GM12891 (cell line): ENCODE measurements at regions not wholly inside any gene's neighbourhood (a gene's known extent, or its start where the extent isn't known, plus 50 kb on each side); places are given as distances from the start of the nearest gene placed in this dataset.

Source experiments
- DNase-seq: peaks from one replicate; pipeline ENCODE4 v3.0.0; 2011; ENCODE audit warnings: low spot score; ENCODE audit not compliant: insufficient read length
- FAIRE-seq: peaks from 2 replicates; lab custom pipeline; 2011; peaks lifted over from hg19 to GRCh38; lab: Jason Lieb, UNC
- PAX5 ChIP-seq: IDR thresholded peaks from 2 replicates; pipeline ENCODE4 v1.6.1; 2011; ENCODE audit warnings: low read length, moderate library complexity, mild to moderate bottlenecking; ENCODE audit not compliant: insufficient read depth, severe bottlenecking
- POLR2A ChIP-seq: IDR thresholded peaks from 2 replicates; pipeline ENCODE4 v1.6.1; 2011; ENCODE audit warnings: low read depth, low read length, control low read depth
- POLR2AphosphoS5 ChIP-seq: IDR thresholded peaks from 2 replicates; pipeline ENCODE4 v1.6.1; 2011; ENCODE audit warnings: low read depth, low read length, control low read depth
- POU2F2 ChIP-seq: IDR thresholded peaks from 2 replicates; pipeline ENCODE4 v1.6.1; 2011; ENCODE audit warnings: low read depth, mild to moderate bottlenecking, control low read depth, low read length, moderate library complexity
- SPI1 ChIP-seq: IDR thresholded peaks from 2 replicates; pipeline ENCODE4 v1.6.1; 2011; ENCODE audit warnings: low read depth, low read length, control low read depth
- TAF1 ChIP-seq: IDR thresholded peaks from 2 replicates; pipeline ENCODE4 v1.6.1; 2011; ENCODE audit warnings: low read depth, low read length, control low read depth

DNA sequence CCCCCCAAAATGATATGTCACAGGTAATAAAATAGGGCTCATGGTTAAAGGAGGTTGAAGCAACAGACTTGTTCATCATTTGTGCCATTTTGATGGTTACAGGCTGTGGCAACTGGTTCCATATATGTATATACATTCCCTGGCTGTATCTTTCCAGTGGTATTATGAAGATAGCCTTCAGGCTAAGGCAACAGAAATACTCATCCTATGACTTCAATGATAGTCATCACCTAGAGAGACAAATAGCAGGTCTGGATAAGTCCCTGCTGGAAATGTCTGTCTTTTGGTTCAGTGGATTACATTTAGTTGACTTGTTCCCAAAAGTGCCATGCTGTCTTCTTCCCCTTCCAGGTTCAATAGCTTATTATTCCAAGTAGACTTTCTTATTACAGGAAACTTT, 997.4 kb downstream of the FLRT2 start:
- FAIRE-seq: no peak
- no peak for DNase-seq
- no peak for TF ChIP-seq PAX5
- TF ChIP-seq POLR2A: no peak
- TF ChIP-seq SPI1: no peak
- TF ChIP-seq POU2F2: no peak
- TF ChIP-seq POLR2AphosphoS5: no peak
- no peak for TF ChIP-seq TAF1

DNA sequence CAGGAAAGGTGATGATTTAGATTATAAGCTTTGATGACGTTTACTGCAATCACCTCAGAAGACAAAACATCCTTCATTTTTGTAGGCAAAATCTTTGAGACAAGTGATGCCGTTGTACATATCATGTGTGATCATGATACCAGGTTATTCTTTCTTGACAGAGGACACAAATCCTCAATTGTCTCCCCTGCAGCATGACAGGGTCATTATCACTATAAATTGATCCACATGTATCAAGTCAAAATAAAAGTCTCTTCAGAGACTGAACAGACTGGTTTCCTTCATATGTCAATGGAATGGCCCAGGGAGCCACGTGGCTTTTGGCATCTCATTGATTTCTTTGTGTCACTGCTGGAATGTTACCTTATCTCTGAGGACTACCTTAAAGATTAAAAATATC, 995.7 kb downstream of the FLRT2 start:
- no peak for FAIRE-seq
- TF ChIP-seq PAX5: no peak
- no peak for TF ChIP-seq TAF1
- no peak for TF ChIP-seq SPI1
- no peak for TF ChIP-seq POLR2A
- TF ChIP-seq POU2F2: no peak
- no peak for TF ChIP-seq POLR2AphosphoS5
- no peak for DNase-seq

DNA sequence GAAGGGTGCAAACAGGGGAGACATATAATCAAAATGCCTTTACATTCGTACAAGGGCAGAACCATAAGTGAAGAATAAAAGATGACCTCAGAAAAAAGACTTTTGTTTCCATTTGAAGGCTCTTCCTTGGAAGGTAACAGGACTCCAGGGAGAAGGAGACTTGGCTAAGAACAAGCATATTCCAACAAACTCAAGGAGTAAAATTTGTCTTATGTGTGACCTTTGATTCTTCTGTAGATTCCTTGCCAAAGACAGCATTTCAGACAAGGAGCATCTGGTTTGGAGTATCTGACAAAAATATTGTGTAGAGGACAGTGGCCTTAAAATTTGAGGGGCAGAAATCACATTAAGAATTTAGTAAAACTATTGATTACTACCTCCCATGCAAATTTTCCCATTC, 991.9 kb downstream of the FLRT2 start:
- DNase-seq (no peak), FAIRE-seq (no peak)
- TF ChIP-seq SPI1: no peak
- no peak for TF ChIP-seq POLR2AphosphoS5
- TF ChIP-seq POU2F2: no peak
- TF ChIP-seq TAF1: no peak
- no peak for TF ChIP-seq PAX5
- TF ChIP-seq POLR2A: no peak

DNA sequence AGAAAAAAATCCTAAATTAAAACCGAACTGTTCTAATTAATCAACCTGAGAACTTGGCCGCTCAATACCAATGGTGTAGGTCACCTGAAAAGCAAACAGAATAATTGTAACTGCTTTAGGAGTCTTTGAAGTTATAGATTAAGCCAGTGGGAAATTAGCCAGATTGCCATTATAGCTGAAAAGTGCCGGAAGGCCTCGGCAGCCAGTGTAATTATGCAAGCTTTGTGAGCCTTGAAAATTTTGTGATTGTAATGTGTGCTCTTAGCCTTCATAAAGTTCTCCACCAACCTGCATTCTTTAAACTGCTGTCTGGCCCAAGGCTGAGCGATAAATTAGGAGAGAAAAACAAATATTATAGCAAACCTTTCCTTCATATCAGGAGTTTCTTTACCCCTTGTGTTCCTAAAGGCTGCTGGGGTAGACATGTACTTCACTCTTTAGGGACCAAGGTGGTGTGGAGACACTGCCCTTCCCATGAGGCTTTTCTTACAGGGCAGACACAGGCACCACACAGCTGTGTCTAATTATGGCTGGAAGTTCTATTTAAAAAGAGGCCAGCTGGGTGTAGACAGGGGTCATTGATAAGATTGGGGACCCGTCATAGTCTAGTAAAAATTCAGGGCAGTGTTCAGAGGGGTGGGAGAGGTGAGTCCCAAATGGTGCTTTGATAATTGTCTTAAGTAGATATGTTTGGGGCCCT, 991.2 kb downstream of the FLRT2 start:
- no peak for FAIRE-seq
- no peak for DNase-seq
- no peak for TF ChIP-seq PAX5
- no peak for TF ChIP-seq POLR2AphosphoS5
- no peak for TF ChIP-seq POU2F2
- TF ChIP-seq POLR2A: no peak
- no peak for TF ChIP-seq TAF1
- no peak for TF ChIP-seq SPI1

DNA sequence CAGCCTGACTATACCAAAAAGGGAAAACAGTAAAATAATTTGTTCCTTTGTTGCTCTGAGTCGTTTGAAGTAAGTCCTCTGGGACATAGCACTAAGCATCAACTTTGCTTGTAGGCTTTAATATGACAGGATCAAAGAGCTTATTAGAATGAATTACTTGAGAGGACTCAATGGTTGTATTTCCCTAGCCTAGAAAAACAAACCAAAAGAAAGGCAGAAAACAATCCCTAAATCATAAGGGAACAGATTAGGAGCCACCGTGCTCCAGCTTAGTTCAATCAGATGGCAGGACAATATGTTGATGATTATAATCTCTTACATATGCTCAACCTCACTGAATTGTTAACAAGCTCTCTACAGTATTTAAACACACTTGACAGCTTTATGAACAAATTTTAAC, 988.4 kb downstream of the FLRT2 start:
- DNase-seq (no peak), FAIRE-seq (no peak)
- no peak for TF ChIP-seq POLR2AphosphoS5
- TF ChIP-seq TAF1: no peak
- TF ChIP-seq SPI1: no peak
- no peak for TF ChIP-seq PAX5
- TF ChIP-seq POLR2A: no peak
- TF ChIP-seq POU2F2: no peak

DNA sequence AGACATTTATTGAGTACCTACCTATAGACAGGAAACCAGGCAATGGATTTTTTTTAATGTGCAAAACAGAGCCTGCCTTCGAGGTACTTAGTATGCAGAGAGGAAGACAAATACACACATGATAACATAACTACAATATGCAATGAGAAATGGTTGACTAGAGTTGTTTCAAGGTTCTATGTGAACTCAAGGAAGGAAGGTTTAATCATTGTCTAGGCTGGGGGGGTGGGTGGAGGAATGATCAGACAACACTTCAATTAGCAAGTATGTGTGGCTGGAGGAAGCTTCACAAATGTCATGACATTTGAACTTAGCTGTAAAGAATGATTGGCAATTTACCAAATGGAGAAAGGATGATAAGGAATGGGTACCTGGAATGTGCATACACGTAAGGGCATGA, 985.3 kb downstream of the FLRT2 start:
- DNase-seq: no peak
- FAIRE-seq: no peak
- TF ChIP-seq POLR2AphosphoS5: no peak
- TF ChIP-seq TAF1: no peak
- TF ChIP-seq PAX5: no peak
- TF ChIP-seq POLR2A: no peak
- no peak for TF ChIP-seq SPI1
- no peak for TF ChIP-seq POU2F2

DNA sequence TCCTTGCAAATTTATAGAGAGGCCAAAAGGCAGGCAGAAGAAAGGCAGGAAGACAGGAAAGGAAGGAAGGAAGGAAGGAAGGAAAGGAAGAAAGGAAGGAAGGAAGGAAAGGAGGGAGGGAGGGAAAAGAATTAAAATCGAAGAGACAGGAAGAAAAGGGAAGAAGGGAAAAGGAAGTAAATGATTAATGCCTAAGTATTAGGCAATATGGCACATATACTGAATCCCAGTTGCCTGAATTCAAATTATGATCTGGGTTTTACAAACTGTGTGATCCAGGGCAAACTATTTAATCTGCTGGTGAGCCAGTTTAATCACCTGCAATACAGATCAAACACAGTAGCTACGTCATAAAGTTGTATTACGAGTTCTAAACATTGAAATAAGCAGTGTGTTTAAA, 983.6 kb downstream of the FLRT2 start:
- FAIRE-seq (no peak), DNase-seq (no peak)
- TF ChIP-seq TAF1 (no peak), POU2F2 (no peak), POLR2A (no peak), PAX5 (no peak), SPI1 (no peak), POLR2AphosphoS5 (no peak)

DNA sequence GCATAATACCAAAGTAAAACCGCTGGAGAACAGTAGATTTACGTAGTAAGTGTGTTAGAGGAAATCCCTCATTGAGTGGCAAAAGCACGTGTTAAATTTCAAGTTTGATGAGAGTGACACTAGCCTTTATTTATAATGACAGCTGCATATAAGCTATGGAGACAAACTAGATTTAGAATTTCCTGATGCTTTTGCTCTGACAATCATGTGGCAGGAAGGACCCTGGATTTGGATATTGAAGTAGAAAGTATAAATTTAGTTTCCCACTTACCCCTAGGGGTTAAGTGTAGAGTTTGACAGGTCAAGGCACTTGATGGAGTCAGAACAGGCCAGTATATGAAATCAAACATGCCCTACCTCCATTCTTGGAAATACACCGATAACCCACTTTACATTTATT, 983.1 kb downstream of the FLRT2 start:
- TF ChIP-seq POLR2A (no peak), PAX5 (no peak), POU2F2 (no peak), SPI1 (no peak), POLR2AphosphoS5 (no peak), TAF1 (no peak)
- DNase-seq (no peak), FAIRE-seq (no peak)

DNA sequence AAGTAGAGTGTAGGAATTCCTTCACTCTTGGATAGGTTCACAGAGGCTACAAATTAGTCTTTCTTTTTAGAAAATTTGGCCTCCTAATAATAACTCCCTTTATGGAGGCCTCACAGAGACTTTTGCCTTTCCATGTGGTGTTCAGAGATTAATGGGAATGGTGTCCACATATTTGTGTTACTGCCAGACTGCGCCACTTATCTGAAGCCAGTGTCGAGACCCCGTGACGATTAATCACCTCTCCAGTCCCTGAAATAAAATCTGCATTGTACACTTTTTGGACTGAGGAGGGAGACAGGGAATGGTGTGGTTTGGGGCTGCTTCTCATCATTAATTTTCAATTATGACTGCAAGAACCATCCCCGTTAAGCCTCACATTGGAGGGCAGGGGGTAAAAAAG, 980.5 kb downstream of the FLRT2 start:
- DNase-seq: no peak
- no peak for TF ChIP-seq PAX5
- no peak for TF ChIP-seq POLR2AphosphoS5
- no peak for TF ChIP-seq SPI1
- no peak for TF ChIP-seq POLR2A
- TF ChIP-seq TAF1: no peak
- no peak for TF ChIP-seq POU2F2
- FAIRE-seq: no peak
